Suprapubic skin (tissue), 4 donors: ENCODE measurements at regions not wholly inside any gene's neighbourhood (a gene's known extent, or its start where the extent isn't known, plus 50 kb on each side); places are given as distances from the start of the nearest gene placed in this dataset.

Experiments used
- DNase-seq, 2 donors: peaks; one replicate each; pipeline ENCODE4 v3.0.0-alpha.2; 2019; ENCODE audit warnings: low spot score in 2 of 2
- H3K27ac ChIP-seq: fragments of 200-600 bp; sonication (generic); one replicate; pipeline ENCODE4 v1.5.1; 2019
- H3K27me3 ChIP-seq: fragments of 200-600 bp; sonication (generic); one replicate; pipeline ENCODE4 v1.5.1; 2019
- H3K36me3 ChIP-seq: fragments of 200-600 bp; sonication (generic); one replicate; pipeline ENCODE4 v1.5.1; 2019
- H3K4me1 ChIP-seq: fragments of 200-600 bp; sonication (generic); one replicate; pipeline ENCODE4 v1.5.1; 2019
- H3K4me3 ChIP-seq: fragments of 200-600 bp; sonication (generic); one replicate; pipeline ENCODE4 v1.5.1; 2019; ENCODE audit warnings: mild to moderate bottlenecking
- H3K9me3 ChIP-seq: fragments of 200-600 bp; sonication (generic); one replicate; pipeline ENCODE4 v1.5.1; 2019
- EP300 ChIP-seq: sonication (generic); formaldehyde crosslinking; IDR thresholded peaks from one replicate; pipeline ENCODE4 v1.6.1; 2017; ENCODE audit warnings: antibody characterized with exemption
- POLR2A ChIP-seq, 2 donors: fragments of 450-650 bp; IDR thresholded peaks; one replicate each; pipeline ENCODE4 v1.6.1; 2017; ENCODE audit warnings: antibody characterized with exemption in 2 of 2, mild to moderate bottlenecking in 2 of 2, moderate library complexity in 2 of 2
- POLR2AphosphoS5 ChIP-seq, 3 donors: sonication (generic); formaldehyde crosslinking; IDR thresholded peaks; one replicate each; pipeline ENCODE4 v1.6.1; 2017; ENCODE audit warnings: antibody characterized with exemption in 3 of 3
- WGBS: methylation state at CpG from one replicate; pipeline ENCODE4 v1.1.5; 2018; 5-methylcytosine and 5-hydroxymethylcytosine counted together
- TF ChIP-seq, protein P1 (sequence below), 2 donors: fragments of 200-600 bp in 1 of 2; fragments of 450-650 bp in 1 of 2; sonication (generic) in 1 of 2; IDR thresholded peaks; one replicate each; pipeline ENCODE4 v1.5.1; 2016 to 2019; ENCODE audit warnings: antibody characterized with exemption in 2 of 2, mild to moderate bottlenecking in 1 of 2, moderate library complexity in 1 of 2

DNA sequence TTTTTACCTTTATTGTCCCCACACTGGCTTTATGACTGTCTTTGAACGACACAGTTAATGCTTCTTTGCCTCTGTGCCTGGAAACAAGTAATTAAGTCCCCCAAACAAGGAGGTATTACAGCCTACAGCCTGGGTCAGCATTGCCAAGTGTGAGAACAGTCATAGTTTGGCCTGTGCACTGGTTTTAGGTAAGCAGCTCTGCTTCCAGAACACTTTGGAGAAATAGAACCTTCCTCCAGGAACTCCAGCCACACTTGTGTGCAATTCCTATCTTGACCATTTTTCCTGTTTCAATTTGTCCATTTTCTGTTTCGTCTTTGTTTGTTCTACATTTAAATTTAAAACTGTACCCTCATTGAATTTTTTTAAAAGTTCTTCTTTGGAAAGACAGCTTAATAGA, 568.2 kb downstream of the TUSC7 start:
- no peaks in the 10 kb centered on the region for H3K9me3 ChIP-seq
- H3K4me1 ChIP-seq, result peaks cover 5% of the 10 kb centered on the region
- H3K27ac ChIP-seq, result no peak overlapping the region
- H3K36me3 ChIP-seq, result no peaks in the 10 kb centered on the region
- no peaks in the 10 kb centered on the region for H3K27me3 ChIP-seq
- WGBS, result 50% methylated on average over 2 of the region's 2 CpGs
- TF ChIP-seq POLR2AphosphoS5 (IDR thresholded peaks at IDR 0.05) (no peak), POLR2A (IDR thresholded peaks at IDR 0.05) (no peak), EP300 (no peak)
- no peak for DNase-seq
- H3K4me3 ChIP-seq, result no peak overlapping the region

GRCh38 chr3:117278424-117279190, 569.0 kb downstream of the TUSC7 start:
- H3K4me3 ChIP-seq, result no peak overlapping the region
- TF ChIP-seq, protein P1, sequence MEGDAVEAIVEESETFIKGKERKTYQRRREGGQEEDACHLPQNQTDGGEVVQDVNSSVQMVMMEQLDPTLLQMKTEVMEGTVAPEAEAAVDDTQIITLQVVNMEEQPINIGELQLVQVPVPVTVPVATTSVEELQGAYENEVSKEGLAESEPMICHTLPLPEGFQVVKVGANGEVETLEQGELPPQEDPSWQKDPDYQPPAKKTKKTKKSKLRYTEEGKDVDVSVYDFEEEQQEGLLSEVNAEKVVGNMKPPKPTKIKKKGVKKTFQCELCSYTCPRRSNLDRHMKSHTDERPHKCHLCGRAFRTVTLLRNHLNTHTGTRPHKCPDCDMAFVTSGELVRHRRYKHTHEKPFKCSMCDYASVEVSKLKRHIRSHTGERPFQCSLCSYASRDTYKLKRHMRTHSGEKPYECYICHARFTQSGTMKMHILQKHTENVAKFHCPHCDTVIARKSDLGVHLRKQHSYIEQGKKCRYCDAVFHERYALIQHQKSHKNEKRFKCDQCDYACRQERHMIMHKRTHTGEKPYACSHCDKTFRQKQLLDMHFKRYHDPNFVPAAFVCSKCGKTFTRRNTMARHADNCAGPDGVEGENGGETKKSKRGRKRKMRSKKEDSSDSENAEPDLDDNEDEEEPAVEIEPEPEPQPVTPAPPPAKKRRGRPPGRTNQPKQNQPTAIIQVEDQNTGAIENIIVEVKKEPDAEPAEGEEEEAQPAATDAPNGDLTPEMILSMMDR (IDR thresholded peaks at IDR 0.05), result no peak
- TF ChIP-seq POLR2A (IDR thresholded peaks at IDR 0.05) (no peak), POLR2AphosphoS5 (IDR thresholded peaks at IDR 0.05) (no peak), EP300 (no peak)
- DNase-seq, result no peak
- H3K9me3 ChIP-seq, result no peaks in the 10 kb centered on the region
- no peaks in the 10 kb centered on the region for H3K27me3 ChIP-seq
- H3K27ac ChIP-seq, result no peak overlapping the region
- peaks cover 5% of the 10 kb centered on the region for H3K4me1 ChIP-seq
- 23% methylated on average over 5 of the region's 5 CpGs for WGBS
- no peaks in the 10 kb centered on the region for H3K36me3 ChIP-seq

DNA sequence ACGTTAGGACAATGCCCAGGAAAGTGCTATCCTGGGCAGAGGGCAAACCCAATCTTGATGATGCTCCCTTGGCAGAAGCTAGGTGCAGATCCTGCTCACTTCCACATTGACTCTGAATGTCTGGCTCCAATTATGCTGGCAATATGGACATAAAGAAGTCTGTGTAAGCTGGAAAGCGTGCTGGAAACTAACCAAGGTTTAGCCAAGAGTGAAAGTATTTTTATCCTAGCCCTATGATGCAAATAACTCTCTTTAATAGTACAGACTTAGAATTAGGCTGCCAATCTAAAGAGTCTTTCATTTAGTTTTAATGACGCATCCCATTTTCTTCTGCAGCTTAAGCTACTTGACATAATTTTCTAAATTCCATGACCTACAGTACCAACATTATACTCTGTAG, 571.8 kb downstream of the TUSC7 start:
- no peaks in the 10 kb centered on the region for H3K9me3 ChIP-seq
- peaks cover 5% of the 10 kb centered on the region for H3K4me1 ChIP-seq
- H3K4me3 ChIP-seq, result no peak overlapping the region
- TF ChIP-seq POLR2AphosphoS5 (IDR thresholded peaks at IDR 0.05) (no peak), POLR2A (IDR thresholded peaks at IDR 0.05) (no peak), EP300 (no peak)
- TF ChIP-seq, protein P1 (IDR thresholded peaks at IDR 0.05), result no peak
- H3K36me3 ChIP-seq, result no peaks in the 10 kb centered on the region
- DNase-seq, result no peak
- no peak overlapping the region for H3K27ac ChIP-seq
- no peaks in the 10 kb centered on the region for H3K27me3 ChIP-seq
- whole genome bisulfite sequencing, result 54% methylated on average over 3 of the region's 3 CpGs

GRCh38 chr3:117282566-117282965, 573.0 kb downstream of the TUSC7 start:
- no peak overlapping the region for H3K4me3 ChIP-seq
- H3K36me3 ChIP-seq, result no peaks in the 10 kb centered on the region
- H3K27ac ChIP-seq, result no peak overlapping the region
- peaks cover 5% of the 10 kb centered on the region for H3K4me1 ChIP-seq
- no peak for DNase-seq
- H3K9me3 ChIP-seq, result no peaks in the 10 kb centered on the region
- no peaks in the 10 kb centered on the region for H3K27me3 ChIP-seq
- 69% methylated on average over 4 of the region's 4 CpGs for WGBS
- TF ChIP-seq POLR2A (IDR thresholded peaks at IDR 0.05) (no peak), POLR2AphosphoS5 (IDR thresholded peaks at IDR 0.05) (no peak), EP300 (no peak)
- TF ChIP-seq, protein P1 (IDR thresholded peaks at IDR 0.05), result no peak

GRCh38 chr3:117285737-117286136, 576.2 kb downstream of the TUSC7 start:
- Histone ChIP-seq H3K4me3 (no peak overlapping the region), H3K36me3 (no peaks in the 10 kb centered on the region), H3K4me1 (no peaks in the 10 kb centered on the region), H3K27ac (no peak overlapping the region), H3K9me3 (no peaks in the 10 kb centered on the region), H3K27me3 (no peaks in the 10 kb centered on the region)
- WGBS, result 29% methylated on average over 4 of the region's 4 CpGs
- TF ChIP-seq, protein P1 (IDR thresholded peaks at IDR 0.05), result no peak
- TF ChIP-seq POLR2AphosphoS5 (IDR thresholded peaks at IDR 0.05) (no peak), EP300 (no peak), POLR2A (IDR thresholded peaks at IDR 0.05) (no peak)
- no peak for DNase-seq
